H9 (cell line): ENCODE measurements at regions not wholly inside any gene's neighbourhood (a gene's known extent, or its start where the extent isn't known, plus 50 kb on each side); places are given as distances from the start of the nearest gene placed in this dataset.
"Not testable (repeated sequence)": the region's sequence is repeated elsewhere in the genome, so short reads cannot be mapped to it uniquely, and the experiment has no call there.

Source experiments
- DNase-seq: peaks from one replicate; pipeline ENCODE4 v3.0.0-alpha.2; 2017
- H2AFZ ChIP-seq: one replicate; pipeline ENCODE4 v1.6.1; 2013; ENCODE audit warnings: mild to moderate bottlenecking, low read length, control low read depth, moderate library complexity
- H2AK5ac ChIP-seq: 2 replicates; pipeline ENCODE4 v1.6.1; 2013; ENCODE audit warnings: low read length, control low read depth, mixed read lengths; ENCODE audit not compliant: insufficient read length
- H2BK120ac ChIP-seq: one replicate; pipeline ENCODE4 v1.6.1; 2013; ENCODE audit warnings: low read depth, mild to moderate bottlenecking, low read length, control low read depth, inconsistent platforms; ENCODE audit not compliant: poor library complexity, severe bottlenecking
- H2BK12ac ChIP-seq: 2 replicates; pipeline ENCODE4 v1.6.1; 2013; ENCODE audit warnings: low read length, control low read depth, mixed read lengths, low read depth; ENCODE audit not compliant: insufficient read length
- H2BK15ac ChIP-seq: 2 replicates; pipeline ENCODE4 v1.6.1; 2013; ENCODE audit warnings: low read depth, low read length, control low read depth
- H2BK20ac ChIP-seq: one replicate; pipeline ENCODE4 v1.6.1; 2013; ENCODE audit warnings: low read depth, mild to moderate bottlenecking, low read length, control low read depth, inconsistent platforms; ENCODE audit not compliant: poor library complexity, severe bottlenecking
- H2BK5ac ChIP-seq: 2 replicates; pipeline ENCODE4 v1.6.1; 2013; ENCODE audit warnings: low read length, control low read depth, mixed read lengths; ENCODE audit not compliant: insufficient read length
- H3K14ac ChIP-seq: 2 replicates; pipeline ENCODE4 v1.6.1; 2013; ENCODE audit warnings: low read length, control low read depth; ENCODE audit not compliant: insufficient read depth
- H3K18ac ChIP-seq: 2 replicates; pipeline ENCODE4 v1.6.1; 2013; ENCODE audit warnings: low read depth, mild to moderate bottlenecking, mixed read lengths, low read length, control low read depth; ENCODE audit not compliant: insufficient read length
- H3K23ac ChIP-seq: 2 replicates; pipeline ENCODE4 v1.6.1; 2013; ENCODE audit warnings: low read length, control low read depth, mixed read lengths, low read depth; ENCODE audit not compliant: insufficient read length
- H3K23me2 ChIP-seq: 2 replicates; pipeline ENCODE4 v1.6.1; 2013; ENCODE audit warnings: low read depth, mild to moderate bottlenecking, mixed read lengths, low read length, control low read depth; ENCODE audit not compliant: insufficient read length, poor library complexity, severe bottlenecking
- H3K27ac ChIP-seq: 2 replicates; pipeline ENCODE4 v1.5.1; 2013; ENCODE audit warnings: low read length, control low read depth, mixed read lengths, low read depth; ENCODE audit not compliant: insufficient read length
- H3K27me3 ChIP-seq: 2 replicates; pipeline ENCODE4 v1.6.1; 2013; ENCODE audit warnings: low read length, control low read depth, inconsistent platforms; ENCODE audit not compliant: insufficient read depth
- H3K4ac ChIP-seq: 2 replicates; pipeline ENCODE4 v1.6.1; 2013; ENCODE audit warnings: low read depth, mild to moderate bottlenecking, control low read depth, inconsistent platforms, low read length, moderate library complexity
- H3K4me1 ChIP-seq: 2 replicates; pipeline ENCODE4 v1.6.1; 2013; ENCODE audit warnings: low read length, control low read depth, inconsistent platforms; ENCODE audit not compliant: insufficient read depth
- H3K4me2 ChIP-seq: 2 replicates; pipeline ENCODE4 v1.6.1; 2013; ENCODE audit warnings: low read length, control low read depth, mixed read lengths; ENCODE audit not compliant: insufficient read length, insufficient read depth
- H3K56ac ChIP-seq: 2 replicates; pipeline ENCODE4 v1.6.1; 2013; ENCODE audit warnings: low read depth, mild to moderate bottlenecking, mixed read lengths, low read length, control low read depth; ENCODE audit not compliant: insufficient read length
- H3K79me1 ChIP-seq: 2 replicates; pipeline ENCODE4 v1.6.1; 2013; ENCODE audit warnings: low read depth, mild to moderate bottlenecking, moderate library complexity, low read length, control low read depth, inconsistent platforms; ENCODE audit not compliant: insufficient read depth, poor library complexity, severe bottlenecking
- H3K79me2 ChIP-seq: 2 replicates; pipeline ENCODE4 v1.6.1; 2013; ENCODE audit warnings: low read length, control low read depth, inconsistent platforms; ENCODE audit not compliant: insufficient read depth
- H3K9ac ChIP-seq: 2 replicates; pipeline ENCODE4 v1.6.1; 2013; ENCODE audit warnings: low read length, control low read depth, mixed read lengths; ENCODE audit not compliant: insufficient read length; ENCODE audit errors: extremely low read depth
- H3K9me3 ChIP-seq: one replicate; pipeline ENCODE4 v1.6.1; 2013; ENCODE audit warnings: low read depth, low read length, inconsistent platforms; ENCODE audit not compliant: control insufficient read depth
- H3T11ph ChIP-seq: one replicate; pipeline ENCODE4 v1.6.1; 2013; ENCODE audit warnings: mild to moderate bottlenecking, low read length, control low read depth, inconsistent platforms
- H4K20me1 ChIP-seq: one replicate; pipeline ENCODE4 v1.6.1; 2013; ENCODE audit not compliant: control insufficient read depth, insufficient read length, insufficient read depth
- H4K5ac ChIP-seq: 2 replicates; pipeline ENCODE4 v1.6.1; 2013; ENCODE audit warnings: low read depth, mild to moderate bottlenecking, mixed read lengths, low read length, control low read depth; ENCODE audit not compliant: insufficient read length
- H4K8ac ChIP-seq: replicated peaks from 2 replicates; pipeline ENCODE4 v1.6.1; 2013; ENCODE audit warnings: low read length, control low read depth, mixed read lengths, low read depth; ENCODE audit not compliant: insufficient read length
- H4K91ac ChIP-seq: 2 replicates; pipeline ENCODE4 v1.6.1; 2013; ENCODE audit warnings: low read depth, mild to moderate bottlenecking, moderate library complexity, mixed read lengths, low read length, control low read depth; ENCODE audit not compliant: insufficient read length
- H3K27ac Mint-ChIP-seq, 3 experiments: 2 replicates in 2 of 3; 3 replicates in 1 of 3; pipeline ENCODE4 v1.8.0; 2020 to 2021; ENCODE audit warnings: mixed read lengths in 3 of 3, mild to moderate bottlenecking in 1 of 3, moderate library complexity in 1 of 3
- H3K27me3 Mint-ChIP-seq: 2 replicates; pipeline ENCODE4 v1.8.0; 2021; ENCODE audit warnings: low read depth, mild to moderate bottlenecking, moderate library complexity, mixed read lengths
- H3K36me3 Mint-ChIP-seq, 3 experiments: 2 replicates in 2 of 3; 3 replicates in 1 of 3; pipeline ENCODE4 v1.8.0; 2020 to 2021; ENCODE audit warnings: low read depth in 3 of 3, mixed read lengths in 3 of 3; ENCODE audit not compliant: insufficient read depth in 1 of 3
- H3K4me1 Mint-ChIP-seq, 2 experiments: 2 replicates each; pipeline ENCODE4 v1.8.0; 2020; ENCODE audit warnings: mixed read lengths in 2 of 2
- H3K4me3 Mint-ChIP-seq, 2 experiments: 2 replicates in 1 of 2; 3 replicates in 1 of 2; pipeline ENCODE4 v1.8.0; 2020 to 2021; ENCODE audit warnings: mild to moderate bottlenecking in 2 of 2, mixed read lengths in 2 of 2, moderate library complexity in 1 of 2
- H3K9me3 Mint-ChIP-seq, 2 experiments: 2 replicates in 1 of 2; 3 replicates in 1 of 2; pipeline ENCODE4 v1.8.0; 2020; ENCODE audit warnings: mild to moderate bottlenecking in 2 of 2, mixed read lengths in 2 of 2, moderate library complexity in 1 of 2
- WGBS: extraction: QIAGEN DNeasy Blood & Tissue Kit; methylation state at CpG from one replicate; pipeline ENCODE4 v1.1.7; 2013; ENCODE audit warnings: missing lambda C conversion rate, low lambda C conversion rate, mixed read lengths; ENCODE audit not compliant: insufficient read length; ENCODE audit errors: extremely low coverage; 5-methylcytosine and 5-hydroxymethylcytosine counted together

DNA sequence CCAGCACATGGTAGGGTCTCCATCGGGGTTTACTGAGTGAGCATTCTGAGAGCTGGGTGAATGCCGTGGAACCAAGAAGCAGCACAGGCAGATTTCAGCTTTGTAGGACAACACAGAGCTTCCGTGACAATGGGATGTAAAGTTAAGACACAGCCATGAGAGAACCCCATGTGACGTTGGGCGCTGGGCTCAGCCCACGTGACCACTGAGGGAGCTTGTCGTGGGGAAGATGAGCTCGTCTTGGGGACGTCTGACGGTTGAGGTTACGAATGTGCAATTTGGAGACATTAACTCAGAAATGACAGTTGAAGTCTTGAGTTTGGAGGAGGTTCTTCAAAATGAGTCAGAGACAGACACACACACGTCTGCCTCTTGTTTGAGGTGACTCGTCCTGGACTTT, 51.5 kb upstream of the MUC20 start:
- H2BK20ac ChIP-seq, H2AK5ac ChIP-seq, H3K27me3 ChIP-seq, H3K27ac Mint-ChIP-seq, H3K79me1 ChIP-seq, H4K8ac ChIP-seq, H3K4me3 Mint-ChIP-seq, H3K27ac ChIP-seq, H3T11ph ChIP-seq, H4K91ac ChIP-seq, H3K79me2 ChIP-seq, H3K9me3 ChIP-seq, H3K4me1 Mint-ChIP-seq, H3K4me1 ChIP-seq, H3K4ac ChIP-seq, H3K18ac ChIP-seq, H3K56ac ChIP-seq, H4K20me1 ChIP-seq, H4K5ac ChIP-seq, H2BK15ac ChIP-seq, H3K23me2 ChIP-seq, H3K9ac ChIP-seq, H3K27me3 Mint-ChIP-seq, H3K14ac ChIP-seq, H2AFZ ChIP-seq, H2BK120ac ChIP-seq, H3K9me3 Mint-ChIP-seq, H3K4me2 ChIP-seq, H3K23ac ChIP-seq, H2BK12ac ChIP-seq, DNase-seq, H2BK5ac ChIP-seq: not testable (repeated sequence)
- H3K36me3 Mint-ChIP-seq = peaks cover 11 to 39% (median 23%) of the 10 kb centered on the region in 3 experiments; a peak in 6 of 7 replicates
- no CpG with 5 or more reads among the region's 13 CpGs for WGBS

DNA sequence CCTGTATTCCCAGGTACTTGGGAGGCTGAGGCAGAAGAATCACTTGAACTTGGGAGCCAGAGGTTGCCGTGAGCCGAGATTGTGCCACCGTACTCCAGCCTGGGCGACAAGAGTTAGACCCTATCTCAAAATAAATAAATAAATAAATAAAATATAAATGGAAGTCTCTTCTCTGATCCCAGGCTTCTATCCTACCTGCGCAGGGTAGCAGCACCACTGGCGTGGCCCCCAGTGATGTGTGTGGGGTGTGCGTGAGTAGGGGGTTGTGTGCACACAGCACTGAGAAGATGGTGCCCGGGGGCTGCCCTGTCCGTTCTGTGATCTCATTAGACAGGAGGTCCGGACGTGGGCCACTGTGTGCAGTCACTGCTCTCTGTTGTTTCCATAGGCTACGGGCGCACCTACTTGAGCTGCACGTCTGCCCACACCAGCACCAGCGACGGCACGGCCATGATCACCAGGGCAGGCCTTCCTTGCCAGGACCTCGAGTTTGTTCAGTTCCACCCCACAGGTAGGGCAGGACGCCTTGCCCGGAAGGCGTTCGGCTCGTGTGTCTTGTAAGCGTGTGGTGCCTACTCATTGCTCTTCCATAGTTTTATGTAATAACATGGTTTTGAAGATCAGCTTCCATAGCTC, 52.5 kb upstream of the MUC20 start:
- H3K27ac ChIP-seq, H3K27ac Mint-ChIP-seq, H3T11ph ChIP-seq, H3K56ac ChIP-seq, H3K9me3 ChIP-seq, H2AFZ ChIP-seq, H3K18ac ChIP-seq, H3K4ac ChIP-seq, H3K27me3 Mint-ChIP-seq, H3K4me1 Mint-ChIP-seq, H3K14ac ChIP-seq, H2BK120ac ChIP-seq, H4K20me1 ChIP-seq, H3K27me3 ChIP-seq, H2BK12ac ChIP-seq, H3K9ac ChIP-seq, DNase-seq, H4K91ac ChIP-seq, H3K4me2 ChIP-seq, H3K23me2 ChIP-seq, H3K79me1 ChIP-seq, H2BK20ac ChIP-seq, H3K9me3 Mint-ChIP-seq, H3K4me3 Mint-ChIP-seq, H3K79me2 ChIP-seq, H4K8ac ChIP-seq, H4K5ac ChIP-seq, H3K23ac ChIP-seq, H2BK5ac ChIP-seq, H2AK5ac ChIP-seq, H2BK15ac ChIP-seq, H3K4me1 ChIP-seq: not testable (repeated sequence)
- H3K36me3 Mint-ChIP-seq = peaks cover 9 to 38% (median 24%) of the 10 kb centered on the region in 3 experiments; a peak in 5 of 7 replicates
- no CpG with 5 or more reads among the region's 24 CpGs for WGBS
